IPS-18a (cell line): ENCODE measurements at regions not wholly inside any gene's neighbourhood (a gene's known extent, or its start where the extent isn't known, plus 50 kb on each side); places are given as distances from the start of the nearest gene placed in this dataset.
"Not testable (repeated sequence)": the region's sequence is repeated elsewhere in the genome, so short reads cannot be mapped to it uniquely, and the experiment has no call there.

Experiments used
- H3K27ac ChIP-seq: one replicate; pipeline ENCODE4 v1.5.1; 2013; ENCODE audit warnings: low read length
- H3K27me3 ChIP-seq: one replicate; pipeline ENCODE4 v1.6.1; 2013; ENCODE audit warnings: mild to moderate bottlenecking, low read length; ENCODE audit not compliant: control insufficient read depth, insufficient read depth
- H3K36me3 ChIP-seq: one replicate; pipeline ENCODE4 v1.6.1; 2013; ENCODE audit warnings: low read depth, low read length; ENCODE audit not compliant: control insufficient read depth
- H3K4me1 ChIP-seq: one replicate; pipeline ENCODE4 v1.6.1; 2013; ENCODE audit warnings: low read depth, low read length; ENCODE audit not compliant: control insufficient read depth
- H3K4me3 ChIP-seq: one replicate; pipeline ENCODE4 v1.5.1; 2013; ENCODE audit warnings: low read length
- H3K9ac ChIP-seq: one replicate; pipeline ENCODE4 v1.6.1; 2013; ENCODE audit warnings: mild to moderate bottlenecking, low read length, moderate library complexity
- H3K9me3 ChIP-seq: one replicate; pipeline ENCODE4 v1.6.1; 2013; ENCODE audit warnings: low read depth, low read length; ENCODE audit not compliant: control insufficient read depth

GRCh38 chr1:88333086-88333695 lies 350.9 kb upstream of the PKN2 start:
- no peaks in the 10 kb centered on the region for H3K36me3 ChIP-seq
- H3K27me3 ChIP-seq, result no peaks in the 10 kb centered on the region
- H3K4me3 ChIP-seq, result no peak overlapping the region
- H3K9me3 ChIP-seq, result no peaks in the 10 kb centered on the region
- no peaks in the 10 kb centered on the region for H3K4me1 ChIP-seq
- H3K9ac ChIP-seq, result no peak overlapping the region
- no peak overlapping the region for H3K27ac ChIP-seq

- H3K4me3 ChIP-seq, result no peak overlapping the region
- no peak overlapping the region for H3K27ac ChIP-seq
These were observed 342.6 kb upstream of the PKN2 start for GRCh38 chr1:88341447-88341846.

GRCh38 chr1:88342081-88342480 lies 342.0 kb upstream of the PKN2 start:
- not testable (repeated sequence) for H3K4me1 ChIP-seq, H3K4me3 ChIP-seq, H3K36me3 ChIP-seq, H3K9ac ChIP-seq, H3K9me3 ChIP-seq, H3K27me3 ChIP-seq, H3K27ac ChIP-seq

More at GRCh38 chr1:88341447-88341846, 342.6 kb upstream of the PKN2 start:
- H3K9me3 ChIP-seq, result no peaks in the 10 kb centered on the region
- no peaks in the 10 kb centered on the region for H3K4me1 ChIP-seq
- no peak overlapping the region for H3K9ac ChIP-seq
- H3K27me3 ChIP-seq, result no peaks in the 10 kb centered on the region
- no peaks in the 10 kb centered on the region for H3K36me3 ChIP-seq

- Histone ChIP-seq H3K36me3 (no peaks in the 10 kb centered on the region), H3K9ac (no peak overlapping the region), H3K27ac (no peak overlapping the region), H3K4me3 (no peak overlapping the region), H3K4me1 (no peaks in the 10 kb centered on the region), H3K27me3 (no peaks in the 10 kb centered on the region), H3K9me3 (no peaks in the 10 kb centered on the region)
These were observed 333.4 kb upstream of the PKN2 start for GRCh38 chr1:88350648-88351047.

GRCh38 chr1:88351960-88352359 lies 332.1 kb upstream of the PKN2 start:
- Histone ChIP-seq H3K9ac (no peak overlapping the region), H3K4me1 (no peaks in the 10 kb centered on the region), H3K36me3 (no peaks in the 10 kb centered on the region), H3K4me3 (no peak overlapping the region), H3K27me3 (no peaks in the 10 kb centered on the region), H3K9me3 (no peaks in the 10 kb centered on the region), H3K27ac (no peak overlapping the region)

GRCh38 chr1:88354256-88354655 lies 329.8 kb upstream of the PKN2 start:
- H3K27me3 ChIP-seq, result no peaks in the 10 kb centered on the region

GRCh38 chr1:88357729-88358128 lies 326.3 kb upstream of the PKN2 start:
- H3K9me3 ChIP-seq, result no peaks in the 10 kb centered on the region
- no peak overlapping the region for H3K4me3 ChIP-seq
- H3K4me1 ChIP-seq, result no peaks in the 10 kb centered on the region
- no peaks in the 10 kb centered on the region for H3K27me3 ChIP-seq
- no peak overlapping the region for H3K27ac ChIP-seq
- H3K9ac ChIP-seq, result no peak overlapping the region
- no peaks in the 10 kb centered on the region for H3K36me3 ChIP-seq

More at GRCh38 chr1:88354256-88354655, 329.8 kb upstream of the PKN2 start:
- no peaks in the 10 kb centered on the region for H3K9me3 ChIP-seq
- no peak overlapping the region for H3K4me3 ChIP-seq
- no peak overlapping the region for H3K27ac ChIP-seq
- no peaks in the 10 kb centered on the region for H3K4me1 ChIP-seq
- no peak overlapping the region for H3K9ac ChIP-seq
- H3K36me3 ChIP-seq, result no peaks in the 10 kb centered on the region

- H3K4me1 ChIP-seq, result no peaks in the 10 kb centered on the region
These were observed 312.5 kb upstream of the PKN2 start for GRCh38 chr1:88371436-88372023.

GRCh38 chr1:88375977-88376376 lies 308.1 kb upstream of the PKN2 start:
- H3K36me3 ChIP-seq, result no peaks in the 10 kb centered on the region
- no peak overlapping the region for H3K4me3 ChIP-seq
- no peak overlapping the region for H3K27ac ChIP-seq
- H3K9me3 ChIP-seq, result no peaks in the 10 kb centered on the region
- H3K4me1 ChIP-seq, result no peaks in the 10 kb centered on the region
- H3K27me3 ChIP-seq, result no peaks in the 10 kb centered on the region
- no peak overlapping the region for H3K9ac ChIP-seq

More at GRCh38 chr1:88371436-88372023, 312.5 kb upstream of the PKN2 start:
- no peak overlapping the region for H3K27ac ChIP-seq
- no peak overlapping the region for H3K9ac ChIP-seq
- no peaks in the 10 kb centered on the region for H3K9me3 ChIP-seq
- H3K27me3 ChIP-seq, result no peaks in the 10 kb centered on the region
- H3K36me3 ChIP-seq, result no peaks in the 10 kb centered on the region
- no peak overlapping the region for H3K4me3 ChIP-seq

GRCh38 chr1:88376421-88376820 lies 307.7 kb upstream of the PKN2 start:
- H3K4me3 ChIP-seq, result no peak overlapping the region
- H3K4me1 ChIP-seq, result no peaks in the 10 kb centered on the region
- H3K9ac ChIP-seq, result no peak overlapping the region
- H3K9me3 ChIP-seq, result no peaks in the 10 kb centered on the region
- no peak overlapping the region for H3K27ac ChIP-seq
- no peaks in the 10 kb centered on the region for H3K36me3 ChIP-seq
- H3K27me3 ChIP-seq, result no peaks in the 10 kb centered on the region

GRCh38 chr1:88378560-88378959 lies 305.5 kb upstream of the PKN2 start:
- no peaks in the 10 kb centered on the region for H3K4me1 ChIP-seq
- H3K27me3 ChIP-seq, result no peaks in the 10 kb centered on the region
- H3K27ac ChIP-seq, result no peak overlapping the region
- no peaks in the 10 kb centered on the region for H3K9me3 ChIP-seq
- no peak overlapping the region for H3K9ac ChIP-seq
- no peak overlapping the region for H3K4me3 ChIP-seq
- H3K36me3 ChIP-seq, result no peaks in the 10 kb centered on the region

- Histone ChIP-seq H3K9me3 (no peaks in the 10 kb centered on the region), H3K4me3 (no peak overlapping the region), H3K27me3 (no peaks in the 10 kb centered on the region), H3K9ac (no peak overlapping the region), H3K36me3 (no peaks in the 10 kb centered on the region), H3K4me1 (peaks cover 5% of the 10 kb centered on the region), H3K27ac (no peak overlapping the region)
These were observed 289.1 kb upstream of the PKN2 start for GRCh38 chr1:88394958-88395357.
